ENCODE measurements at regions not wholly inside any gene's neighbourhood (a gene's known extent, or its start where the extent isn't known, plus 50 kb on each side); places are given as distances from the start of the nearest gene placed in this dataset.

- no peaks in the 10 kb centered on the region for H3K9me1 ChIP-seq (ENCODE audit: control insufficient read depth, extremely low read depth, insufficient read depth, low read length)
- DNase-seq (ENCODE audit: low read depth, low spot score): no peak
- H4K20me1 ChIP-seq (ENCODE audit: control insufficient read depth, extremely low read depth, insufficient read depth, low read length): no peaks in the 10 kb centered on the region
- H3K4me2 ChIP-seq (ENCODE audit: control insufficient read depth, extremely low read depth, insufficient read depth, low read depth, low read length): no peak overlapping the region
- H3K9ac ChIP-seq (ENCODE audit: control insufficient read depth, extremely low read depth, insufficient read depth, low read length): no peak overlapping the region
- H3K79me2 ChIP-seq (ENCODE audit: control insufficient read depth, insufficient read depth, low read length): no peaks in the 10 kb centered on the region
- no peaks in the 10 kb centered on the region for H3K4me1 ChIP-seq (ENCODE audit: control insufficient read depth, extremely low read depth, insufficient read depth, low read length)
- no peaks in the 10 kb centered on the region for H3K27me3 ChIP-seq (ENCODE audit: control insufficient read depth, extremely low read depth, insufficient read depth, low read length)
- FAIRE-seq: no peak
- no peak overlapping the region for H2AFZ ChIP-seq (ENCODE audit: control insufficient read depth, low read length)
- dilution Hi-C loops (cut with MboI; ENCODE audit: extremely low pct_ligation_motif_present, low sequenced_read_pairs): no loop called here
- H3K27ac ChIP-seq (ENCODE audit: control insufficient read depth, insufficient read depth, low read length): no peak overlapping the region
- no peak for TF ChIP-seq EZH2 (IDR thresholded peaks at IDR 0.05; ENCODE audit: low read length)
- no peaks in the 10 kb centered on the region for H3K36me3 ChIP-seq (ENCODE audit: control insufficient read depth in 2 of 2, extremely low read depth in 1 of 2, insufficient read depth in 2 of 2, low read length in 2 of 2)
- H3K9me3 ChIP-seq (ENCODE audit: control insufficient read depth, low read depth, low read length): no peaks in the 10 kb centered on the region
- H3K4me3 ChIP-seq (ENCODE audit: control insufficient read depth in 2 of 3, extremely low read depth in 1 of 3, insufficient read depth in 2 of 3, low read depth in 1 of 3, low read length in 3 of 3): no peak overlapping the region
Measured at GRCh38 chr1:221520250-221520649, 221.6 kb downstream of the DUSP10 start.

- TF ChIP-seq CTCF (optimal IDR thresholded peaks at IDR 0.05 in 1 of 3, IDR thresholded peaks at IDR 0.05 in 1 of 3, conservative IDR thresholded peaks at IDR 0.05 in 1 of 3; ENCODE audit: extremely low read depth in 1 of 3, insufficient read depth in 2 of 3, low read length in 3 of 3) (no peak), EZH2 (IDR thresholded peaks at IDR 0.05; ENCODE audit: low read length) (no peak)
- Histone ChIP-seq H3K4me3 (ENCODE audit: control insufficient read depth in 2 of 3, extremely low read depth in 1 of 3, insufficient read depth in 2 of 3, low read depth in 1 of 3, low read length in 3 of 3) (no peak overlapping the region), H3K27ac (ENCODE audit: control insufficient read depth, insufficient read depth, low read length) (no peak overlapping the region), H3K36me3 (ENCODE audit: control insufficient read depth in 2 of 2, extremely low read depth in 1 of 2, insufficient read depth in 2 of 2, low read length in 2 of 2) (no peaks in the 10 kb centered on the region), H3K4me1 (ENCODE audit: control insufficient read depth, extremely low read depth, insufficient read depth, low read length) (no peaks in the 10 kb centered on the region), H4K20me1 (ENCODE audit: control insufficient read depth, extremely low read depth, insufficient read depth, low read length) (no peaks in the 10 kb centered on the region), H3K9me1 (ENCODE audit: control insufficient read depth, extremely low read depth, insufficient read depth, low read length) (no peaks in the 10 kb centered on the region), H3K9me3 (ENCODE audit: control insufficient read depth, low read depth, low read length) (no peaks in the 10 kb centered on the region), H2AFZ (ENCODE audit: control insufficient read depth, low read length) (no peak overlapping the region), H3K79me2 (ENCODE audit: control insufficient read depth, insufficient read depth, low read length) (no peaks in the 10 kb centered on the region), H3K27me3 (ENCODE audit: control insufficient read depth, extremely low read depth, insufficient read depth, low read length) (no peaks in the 10 kb centered on the region), H3K4me2 (ENCODE audit: control insufficient read depth, extremely low read depth, insufficient read depth, low read depth, low read length) (no peak overlapping the region), H3K9ac (ENCODE audit: control insufficient read depth, extremely low read depth, insufficient read depth, low read length) (no peak overlapping the region)
- dilution Hi-C loops (cut with MboI; ENCODE audit: extremely low pct_ligation_motif_present, low sequenced_read_pairs): no loop called here
- no peak for FAIRE-seq
- no peak for DNase-seq (ENCODE audit: low read depth, low spot score)
Measured at GRCh38 chr1:221521686-221522085, 220.2 kb downstream of the DUSP10 start.

GRCh38 chr1:221522529-221522940 is 219.4 kb downstream of the DUSP10 start:
- Histone ChIP-seq H3K9ac (ENCODE audit: control insufficient read depth, extremely low read depth, insufficient read depth, low read length) (no peak overlapping the region), H2AFZ (ENCODE audit: control insufficient read depth, low read length) (no peak overlapping the region), H4K20me1 (ENCODE audit: control insufficient read depth, extremely low read depth, insufficient read depth, low read length) (no peaks in the 10 kb centered on the region), H3K4me2 (ENCODE audit: control insufficient read depth, extremely low read depth, insufficient read depth, low read depth, low read length) (no peak overlapping the region), H3K36me3 (ENCODE audit: control insufficient read depth in 2 of 2, extremely low read depth in 1 of 2, insufficient read depth in 2 of 2, low read length in 2 of 2) (no peaks in the 10 kb centered on the region), H3K9me3 (ENCODE audit: control insufficient read depth, low read depth, low read length) (no peaks in the 10 kb centered on the region), H3K9me1 (ENCODE audit: control insufficient read depth, extremely low read depth, insufficient read depth, low read length) (no peaks in the 10 kb centered on the region), H3K4me1 (ENCODE audit: control insufficient read depth, extremely low read depth, insufficient read depth, low read length) (no peaks in the 10 kb centered on the region), H3K79me2 (ENCODE audit: control insufficient read depth, insufficient read depth, low read length) (no peaks in the 10 kb centered on the region), H3K27me3 (ENCODE audit: control insufficient read depth, extremely low read depth, insufficient read depth, low read length) (no peaks in the 10 kb centered on the region), H3K27ac (ENCODE audit: control insufficient read depth, insufficient read depth, low read length) (no peak overlapping the region), H3K4me3 (ENCODE audit: control insufficient read depth in 2 of 3, extremely low read depth in 1 of 3, insufficient read depth in 2 of 3, low read depth in 1 of 3, low read length in 3 of 3) (no peak overlapping the region)
- DNase-seq (ENCODE audit: low read depth, low spot score): no peak
- no peak for FAIRE-seq
- dilution Hi-C loops (cut with MboI; ENCODE audit: extremely low pct_ligation_motif_present, low sequenced_read_pairs): no loop called here
- TF ChIP-seq EZH2 (IDR thresholded peaks at IDR 0.05; ENCODE audit: low read length): no peak
- no peak for TF ChIP-seq CTCF (optimal IDR thresholded peaks at IDR 0.05 in 1 of 3, IDR thresholded peaks at IDR 0.05 in 1 of 3, conservative IDR thresholded peaks at IDR 0.05 in 1 of 3; ENCODE audit: extremely low read depth in 1 of 3, insufficient read depth in 2 of 3, low read length in 3 of 3)
